Suppressor macrophage treated with lipopolysaccharide for 4 hours (primary cell): ENCODE measurements at regions not wholly inside any gene's neighbourhood (a gene's known extent, or its start where the extent isn't known, plus 50 kb on each side); places are given as distances from the start of the nearest gene placed in this dataset.

Experiments used
- DNase-seq: peaks from one replicate; pipeline ENCODE4 v3.0.0-alpha.2; 2020

- DNase-seq: peak; percentile 3
These were observed 2085.7 kb upstream of the C9orf72 start for GRCh38 chr9:29659014-29659413.

DNA sequence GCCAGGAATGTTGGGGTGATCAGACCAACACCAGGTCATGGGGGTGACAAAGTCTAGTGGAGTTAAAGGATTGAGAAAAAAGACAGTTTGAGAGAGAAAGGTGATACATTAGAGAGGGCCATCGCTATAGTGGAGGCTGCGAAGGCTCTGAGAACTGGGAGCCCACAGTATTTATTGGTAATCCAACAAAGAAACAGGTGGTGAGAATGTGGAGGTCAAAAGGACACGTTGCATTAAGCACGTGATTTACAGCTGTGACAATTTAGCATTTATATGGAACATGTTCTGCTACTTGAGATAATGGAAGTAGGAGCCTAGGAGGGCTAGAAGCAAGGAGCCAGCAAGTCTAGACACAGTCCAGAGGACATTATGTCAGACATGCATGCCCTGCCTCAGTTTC lies 2086.5 kb upstream of the C9orf72 start:
- no peak for DNase-seq

GRCh38 chr9:29668732-29669131 lies 2095.5 kb upstream of the C9orf72 start:
- no peak for DNase-seq

- no peak for DNase-seq
These were observed 2096.3 kb upstream of the C9orf72 start for GRCh38 chr9:29669613-29670012.

DNA sequence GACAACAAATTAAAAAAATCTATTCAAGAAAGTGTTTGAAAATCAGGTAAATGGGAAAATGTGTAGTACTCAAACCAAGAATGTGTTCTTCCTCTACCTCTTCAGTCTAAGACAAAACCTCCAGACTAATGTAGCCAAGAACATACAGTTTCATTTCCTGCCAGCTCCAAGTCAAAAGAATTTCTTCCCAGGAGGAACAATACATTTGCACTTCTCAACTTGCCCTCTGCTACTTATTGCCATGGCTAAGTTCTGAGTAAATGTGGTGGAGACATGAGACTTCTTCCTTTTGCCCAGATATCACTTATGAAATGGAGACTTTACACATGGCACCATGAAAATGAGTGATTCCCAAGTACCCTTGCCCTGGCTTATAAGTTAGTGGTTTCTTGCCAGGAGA lies 2112.2 kb upstream of the C9orf72 start:
- DNase-seq: no peak

DNA sequence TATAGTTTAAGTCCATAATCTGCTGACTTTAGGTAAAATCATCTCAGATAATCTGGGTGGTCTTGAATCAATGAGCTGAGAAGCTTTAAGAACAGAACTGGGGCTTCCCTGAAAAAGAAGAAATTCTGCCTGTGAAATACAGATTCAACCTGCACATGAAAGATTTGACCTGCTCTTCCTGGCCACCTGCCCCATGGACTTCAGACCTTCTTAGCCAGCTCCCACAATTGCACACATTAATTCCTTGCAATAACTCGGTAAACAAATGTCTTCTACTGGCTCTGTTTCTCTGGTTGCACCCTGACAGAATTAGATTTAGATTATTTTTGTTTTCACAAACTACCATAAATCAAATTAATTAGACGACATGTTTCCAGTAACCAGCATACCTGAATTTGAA lies 2117.9 kb upstream of the C9orf72 start:
- no peak for DNase-seq

DNA sequence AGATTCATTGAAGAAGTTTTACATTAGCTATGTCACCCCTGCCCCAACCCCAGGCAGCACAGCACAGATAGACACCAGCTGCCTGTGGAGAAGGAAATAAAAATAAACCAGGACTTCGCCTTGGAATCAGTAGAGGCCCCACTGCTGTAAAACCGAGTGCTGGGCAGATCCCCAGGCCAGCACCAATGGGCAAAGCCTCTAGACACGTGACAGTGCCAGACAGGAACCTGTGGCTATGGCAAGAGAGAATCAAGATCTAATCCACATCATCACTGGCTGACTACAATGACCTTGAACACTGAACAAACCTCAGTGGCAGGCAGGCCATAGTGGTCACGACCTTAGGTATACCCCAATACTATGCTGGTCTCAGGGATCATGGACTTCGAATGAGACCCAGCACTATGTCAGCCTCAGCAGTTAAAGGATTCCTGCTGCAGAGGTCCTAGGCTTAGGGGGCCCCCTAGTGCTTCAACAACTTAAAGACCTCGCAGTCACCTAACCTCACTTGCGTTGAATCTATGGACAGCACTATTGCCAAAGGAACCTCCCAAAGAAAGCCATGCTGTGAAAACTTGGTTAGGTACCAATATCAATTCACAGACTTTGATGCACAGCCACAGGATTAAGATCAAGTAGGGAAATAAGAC lies 2118.6 kb upstream of the C9orf72 start:
- peak; percentile 22 for DNase-seq

GRCh38 chr9:29697011-29697410 lies 2123.7 kb upstream of the C9orf72 start:
- no peak for DNase-seq

GRCh38 chr9:29701559-29701958 lies 2128.3 kb upstream of the C9orf72 start:
- DNase-seq: no peak

DNA sequence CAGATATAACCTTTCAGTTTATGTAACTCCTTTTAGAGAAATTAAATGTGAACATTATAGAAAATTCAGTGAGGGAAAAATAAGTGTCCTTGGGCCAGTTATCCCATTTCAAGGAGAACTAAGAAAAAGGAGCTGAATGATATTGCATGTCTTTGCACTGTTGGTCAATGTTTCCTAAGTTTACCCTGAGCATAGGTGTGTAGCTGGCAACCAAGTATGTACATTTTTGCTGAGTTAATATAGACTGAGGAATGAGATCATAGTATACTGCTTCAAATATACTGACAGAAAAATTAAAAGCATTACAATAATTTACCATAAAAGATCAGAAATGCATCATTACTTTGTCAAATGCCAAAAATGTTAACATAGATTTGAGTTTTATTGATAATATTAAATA lies 2128.7 kb upstream of the C9orf72 start:
- no peak for DNase-seq

DNA sequence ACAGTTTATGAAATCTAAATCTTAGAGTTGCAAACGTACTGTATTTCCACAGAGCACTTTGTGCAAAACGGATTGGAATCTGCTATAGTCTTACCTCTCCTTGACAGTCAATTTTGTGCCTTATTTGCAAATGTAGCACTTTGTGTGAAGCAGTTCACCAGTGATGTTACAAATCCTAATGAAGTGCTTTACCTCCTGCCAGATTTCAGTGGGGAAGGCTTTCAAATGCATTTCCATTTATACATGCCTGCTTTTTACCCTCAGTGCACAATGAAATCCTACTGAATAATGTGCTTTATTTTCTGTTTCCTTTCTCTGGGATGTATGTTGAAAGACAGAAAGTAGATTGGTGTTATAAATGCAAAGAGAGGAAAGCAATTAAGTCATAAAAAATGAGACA lies 2141.6 kb upstream of the C9orf72 start:
- DNase-seq: no peak

- DNase-seq: no peak
These were observed 2144.3 kb upstream of the C9orf72 start for GRCh38 chr9:29717631-29718030.

GRCh38 chr9:29730163-29730562 lies 2156.9 kb upstream of the C9orf72 start:
- DNase-seq: no peak

DNA sequence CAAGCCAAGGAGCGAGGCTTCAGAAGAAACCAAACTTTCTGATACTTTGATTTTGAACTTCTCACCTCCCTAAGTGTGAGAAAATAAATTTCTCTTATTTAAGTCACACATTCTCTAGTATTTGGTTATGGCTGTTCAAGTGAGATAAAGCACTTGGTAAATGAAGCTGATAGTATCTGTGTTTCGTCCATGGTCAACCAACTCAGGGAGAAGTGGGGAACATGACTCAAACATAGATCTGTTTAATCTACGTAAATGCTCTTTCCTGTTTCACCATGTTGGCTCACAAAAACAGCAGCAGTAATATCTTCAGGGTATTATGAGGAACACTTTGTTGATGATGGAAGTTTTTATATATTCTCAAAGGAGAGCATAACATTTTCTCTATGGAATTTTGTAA lies 2167.2 kb upstream of the C9orf72 start:
- no peak for DNase-seq

GRCh38 chr9:29741169-29741568 lies 2167.9 kb upstream of the C9orf72 start:
- no peak for DNase-seq

- no peak for DNase-seq
These were observed 2176.8 kb upstream of the C9orf72 start for GRCh38 chr9:29750062-29750461.

GRCh38 chr9:29751226-29751625 lies 2177.9 kb upstream of the C9orf72 start:
- DNase-seq: no peak

- no peak for DNase-seq
These were observed 2180.4 kb upstream of the C9orf72 start for GRCh38 chr9:29753638-29754037.

- no peak for DNase-seq
These were observed 2195.7 kb upstream of the C9orf72 start for GRCh38 chr9:29769019-29769418.

DNA sequence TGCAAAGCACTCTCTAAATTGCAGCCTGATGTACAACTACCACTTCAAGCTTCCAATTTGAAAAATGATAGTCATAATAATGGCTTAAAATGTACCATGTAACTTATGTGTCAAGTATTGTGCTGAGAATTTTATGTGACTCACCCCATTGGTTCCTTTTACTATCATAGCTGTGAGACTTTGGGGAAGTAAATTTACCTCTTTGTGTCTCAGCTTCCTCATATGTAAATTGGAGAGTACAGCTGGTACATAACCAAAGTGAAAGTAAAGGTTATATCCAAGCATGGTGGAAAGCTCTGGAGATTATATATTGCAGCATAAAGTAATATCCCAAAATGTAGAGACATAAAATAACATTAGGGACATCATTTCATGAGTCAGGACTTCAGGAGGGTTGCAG lies 2200.4 kb upstream of the C9orf72 start:
- DNase-seq: peak; percentile 21

- DNase-seq: no peak
These were observed 2202.2 kb upstream of the C9orf72 start for GRCh38 chr9:29775491-29775890.

- DNase-seq: no peak
These were observed 2205.1 kb upstream of the C9orf72 start for GRCh38 chr9:29778281-29778849.

- DNase-seq: no peak
These were observed 2220.7 kb upstream of the C9orf72 start for GRCh38 chr9:29793970-29794369.

GRCh38 chr9:29796291-29796952 lies 2223.1 kb upstream of the C9orf72 start:
- DNase-seq: no peak

DNA sequence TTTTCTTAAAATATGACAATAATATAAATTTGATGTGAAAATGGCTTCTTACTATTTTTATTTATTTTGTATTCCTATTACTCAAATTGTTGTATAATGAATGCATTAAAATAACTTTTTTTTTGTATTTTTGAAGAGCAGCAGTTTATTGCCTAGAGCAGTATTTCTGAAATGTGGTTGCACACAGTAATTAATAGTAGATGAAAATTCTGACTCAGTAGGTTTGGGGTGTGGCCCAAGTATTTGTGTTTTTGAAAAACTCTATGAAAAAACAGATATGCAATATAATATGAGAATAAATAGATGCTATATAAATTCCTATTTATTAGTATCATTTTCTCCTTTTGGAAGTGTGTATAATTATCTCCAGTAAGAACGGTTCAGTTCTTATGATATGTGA lies 2225.3 kb upstream of the C9orf72 start:
- DNase-seq: no peak
